22Rv1 (cell line): ENCODE measurements at regions not wholly inside any gene's neighbourhood (a gene's known extent, or its start where the extent isn't known, plus 50 kb on each side); places are given as distances from the start of the nearest gene placed in this dataset.

Experiments used
- CTCF ChIP-seq: fragments of 450-650 bp; IDR thresholded peaks from 2 replicates; pipeline ENCODE4 v1.5.1; 2017; ENCODE audit warnings: mild to moderate bottlenecking
- ZFX ChIP-seq: fragments of 450-650 bp; IDR thresholded peaks from 2 replicates; pipeline ENCODE4 v1.6.1; 2017; ENCODE audit warnings: antibody characterized with exemption, borderline replicate concordance

- TF ChIP-seq CTCF (no peak), ZFX (no peak)
These were observed 192.1 kb upstream of the CHST9 start for GRCh38 chr18:27377251-27377650.
